ENCODE measurements at regions not wholly inside any gene's neighbourhood (a gene's known extent, or its start where the extent isn't known, plus 50 kb on each side); places are given as distances from the start of the nearest gene placed in this dataset.

GRCh38 chr4:112005027-112005426 lies 140.2 kb upstream of the FAM241A start (continued):
- TF ChIP-seq ZBTB40 (IDR thresholded peaks at IDR 0.05) (no peak), ZBTB40 (CRISPR knock-in tag; IDR thresholded peaks at IDR 0.05) (no peak), ZFPM2 (CRISPR knock-in tag; IDR thresholded peaks at IDR 0.05) (no peak), ZNF165 (CRISPR knock-in tag; IDR thresholded peaks at IDR 0.05; ENCODE audit: borderline replicate concordance) (no peak), NCOA4 (IDR thresholded peaks at IDR 0.05; ENCODE audit: partially characterized antibody) (no peak), HEY1 (CRISPR knock-in tag; IDR thresholded peaks at IDR 0.05; ENCODE audit: borderline replicate concordance) (no peak)
